ENCODE measurements at regions not wholly inside any gene's neighbourhood (a gene's known extent, or its start where the extent isn't known, plus 50 kb on each side); places are given as distances from the start of the nearest gene placed in this dataset.
"Not testable (repeated sequence)": the region's sequence is repeated elsewhere in the genome, so short reads cannot be mapped to it uniquely, and the experiment has no call there.

DNA sequence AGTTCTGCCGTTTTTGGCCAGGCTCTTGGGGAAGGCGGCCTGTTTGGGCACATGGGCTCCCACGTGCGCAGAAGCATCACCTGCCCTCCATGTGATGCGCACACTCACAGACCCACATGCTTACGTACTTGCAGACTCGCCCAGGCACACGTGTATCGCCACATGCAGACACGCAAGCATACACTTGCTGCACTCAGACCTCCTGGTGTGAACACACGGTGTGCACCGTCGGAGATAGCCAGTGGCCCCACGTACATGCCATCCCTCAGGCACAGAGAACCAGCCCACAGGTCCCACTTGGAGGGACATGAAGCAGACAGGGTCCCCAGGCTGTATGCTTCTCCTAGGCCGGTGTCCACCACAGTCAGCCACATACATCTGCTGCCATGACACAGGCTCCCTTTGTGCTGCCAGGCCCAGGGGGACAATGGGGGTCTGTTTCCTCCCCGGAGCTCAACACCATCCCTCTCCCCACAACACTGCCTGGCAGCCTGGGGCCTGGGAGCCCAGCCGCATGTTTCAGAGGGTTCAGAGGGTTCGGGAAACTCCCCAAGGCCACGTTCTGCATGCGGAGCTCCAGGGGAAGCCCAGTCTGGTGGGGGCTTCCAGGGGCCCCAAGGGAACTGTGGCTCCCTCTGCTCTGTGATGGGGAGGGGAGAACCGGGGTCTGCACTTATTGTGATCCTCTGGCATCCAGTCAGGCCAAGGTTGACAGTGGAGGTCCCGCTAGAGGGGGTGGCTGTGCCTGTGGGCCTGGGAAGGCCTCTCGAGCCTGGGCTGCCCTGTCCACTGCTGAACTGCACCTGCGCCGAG, 208.1 kb upstream of the HAAO start:
- no peak overlapping the region for H3K4me3 ChIP-seq (ENCODE audit: low read length)
- TF ChIP-seq, protein P1, sequence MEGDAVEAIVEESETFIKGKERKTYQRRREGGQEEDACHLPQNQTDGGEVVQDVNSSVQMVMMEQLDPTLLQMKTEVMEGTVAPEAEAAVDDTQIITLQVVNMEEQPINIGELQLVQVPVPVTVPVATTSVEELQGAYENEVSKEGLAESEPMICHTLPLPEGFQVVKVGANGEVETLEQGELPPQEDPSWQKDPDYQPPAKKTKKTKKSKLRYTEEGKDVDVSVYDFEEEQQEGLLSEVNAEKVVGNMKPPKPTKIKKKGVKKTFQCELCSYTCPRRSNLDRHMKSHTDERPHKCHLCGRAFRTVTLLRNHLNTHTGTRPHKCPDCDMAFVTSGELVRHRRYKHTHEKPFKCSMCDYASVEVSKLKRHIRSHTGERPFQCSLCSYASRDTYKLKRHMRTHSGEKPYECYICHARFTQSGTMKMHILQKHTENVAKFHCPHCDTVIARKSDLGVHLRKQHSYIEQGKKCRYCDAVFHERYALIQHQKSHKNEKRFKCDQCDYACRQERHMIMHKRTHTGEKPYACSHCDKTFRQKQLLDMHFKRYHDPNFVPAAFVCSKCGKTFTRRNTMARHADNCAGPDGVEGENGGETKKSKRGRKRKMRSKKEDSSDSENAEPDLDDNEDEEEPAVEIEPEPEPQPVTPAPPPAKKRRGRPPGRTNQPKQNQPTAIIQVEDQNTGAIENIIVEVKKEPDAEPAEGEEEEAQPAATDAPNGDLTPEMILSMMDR (conservative IDR thresholded peaks at IDR 0.05; ENCODE audit: low read length) = no peak
- DNase-seq (ENCODE audit: low read depth) = no peak

DNA sequence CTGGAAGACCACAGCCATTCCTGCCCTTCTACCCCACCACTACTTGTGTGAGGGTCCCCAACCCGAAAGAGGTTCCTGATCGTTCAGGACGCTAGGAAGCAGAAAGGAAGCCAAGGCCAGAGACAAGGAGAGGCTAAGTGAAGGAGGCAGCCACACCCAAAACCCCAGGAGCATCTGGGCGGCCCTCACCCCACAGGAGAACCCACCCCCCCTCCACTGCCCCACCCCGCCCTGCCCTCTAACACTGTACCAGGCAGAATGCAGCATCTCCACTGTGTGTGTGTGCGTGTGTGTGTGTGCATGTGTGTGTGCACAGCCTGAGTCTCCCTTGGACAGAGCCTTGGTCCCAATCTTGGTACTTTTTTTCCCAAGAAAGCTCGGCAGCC, 207.5 kb upstream of the HAAO start:
- DNase-seq (ENCODE audit: low read depth) = no peak
- no peak overlapping the region for H3K4me3 ChIP-seq (ENCODE audit: low read length)
- TF ChIP-seq, protein P1 (conservative IDR thresholded peaks at IDR 0.05; ENCODE audit: low read length) = no peak

DNA sequence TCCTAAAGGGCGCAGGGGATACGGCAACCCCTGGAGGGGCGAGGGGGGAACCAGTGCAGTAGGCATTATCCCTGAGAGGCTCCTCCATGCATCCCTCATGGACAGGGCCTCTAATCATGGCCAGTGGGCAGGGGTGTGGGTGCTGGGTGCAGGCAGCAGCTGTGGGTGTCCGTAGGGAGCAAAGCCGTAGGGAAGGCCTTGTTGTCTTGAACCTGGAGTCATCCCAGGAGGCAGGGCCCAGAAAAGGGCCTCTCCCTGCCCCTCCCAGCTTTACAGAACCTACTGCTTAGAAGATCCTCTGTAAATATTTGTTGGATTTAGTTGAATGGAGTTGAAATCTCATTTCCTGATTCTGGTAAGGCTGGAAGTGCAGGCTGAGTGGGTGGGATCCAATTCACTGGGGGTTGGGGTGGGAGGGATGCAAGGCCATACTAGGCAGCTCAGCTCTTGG, 207.0 kb upstream of the HAAO start:
- no peak overlapping the region for H3K4me3 ChIP-seq (ENCODE audit: low read length)
- TF ChIP-seq, protein P1 (conservative IDR thresholded peaks at IDR 0.05; ENCODE audit: low read length) = no peak
- DNase-seq (ENCODE audit: low read depth) = no peak

DNA sequence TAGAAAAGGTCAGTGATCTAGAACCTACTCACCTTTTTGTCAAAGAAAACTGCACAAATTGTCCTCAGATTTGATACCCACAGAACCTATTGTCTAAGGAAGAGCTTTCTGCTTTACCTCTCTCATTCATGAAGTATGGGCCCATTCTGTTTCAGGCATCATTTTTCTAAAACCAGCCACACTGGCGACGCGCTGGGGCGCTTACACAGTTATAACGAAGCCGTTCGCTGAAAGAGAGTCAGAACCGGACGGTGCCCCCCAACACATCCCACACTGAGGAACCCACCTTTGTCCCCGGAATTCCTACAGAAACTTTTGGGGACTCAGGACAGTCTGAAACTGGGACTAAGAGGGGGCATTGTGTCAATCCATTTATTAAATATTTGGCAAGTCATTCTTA, 206.3 kb upstream of the HAAO start:
- TF ChIP-seq, protein P1 (conservative IDR thresholded peaks at IDR 0.05; ENCODE audit: low read length) = no peak
- no peak overlapping the region for H3K4me3 ChIP-seq (ENCODE audit: low read length)
- no peak for DNase-seq (ENCODE audit: low read depth)

DNA sequence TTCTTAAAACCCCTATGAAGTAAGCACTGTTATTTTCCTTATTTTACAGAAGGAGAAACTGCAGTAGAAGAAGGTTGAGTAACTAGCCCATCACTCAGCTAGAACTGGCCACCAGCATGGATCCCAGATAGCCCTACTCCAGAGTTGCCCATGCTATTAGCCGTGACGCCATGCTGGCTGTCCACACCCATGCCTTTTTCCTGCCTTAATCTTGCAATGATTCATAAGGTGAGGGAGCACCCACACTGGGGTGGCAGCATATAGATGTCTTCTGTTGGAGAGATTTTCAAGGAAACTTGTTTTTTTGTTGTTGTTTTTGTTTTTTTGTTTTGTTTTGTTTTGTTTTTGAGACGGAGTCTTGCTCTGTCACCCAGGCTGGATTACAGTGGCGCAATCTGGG, 204.1 kb upstream of the HAAO start:
- TF ChIP-seq, protein P1 (conservative IDR thresholded peaks at IDR 0.05; ENCODE audit: low read length) = no peak
- no peak for DNase-seq (ENCODE audit: low read depth)
- H3K4me3 ChIP-seq (ENCODE audit: low read length) = no peak overlapping the region

DNA sequence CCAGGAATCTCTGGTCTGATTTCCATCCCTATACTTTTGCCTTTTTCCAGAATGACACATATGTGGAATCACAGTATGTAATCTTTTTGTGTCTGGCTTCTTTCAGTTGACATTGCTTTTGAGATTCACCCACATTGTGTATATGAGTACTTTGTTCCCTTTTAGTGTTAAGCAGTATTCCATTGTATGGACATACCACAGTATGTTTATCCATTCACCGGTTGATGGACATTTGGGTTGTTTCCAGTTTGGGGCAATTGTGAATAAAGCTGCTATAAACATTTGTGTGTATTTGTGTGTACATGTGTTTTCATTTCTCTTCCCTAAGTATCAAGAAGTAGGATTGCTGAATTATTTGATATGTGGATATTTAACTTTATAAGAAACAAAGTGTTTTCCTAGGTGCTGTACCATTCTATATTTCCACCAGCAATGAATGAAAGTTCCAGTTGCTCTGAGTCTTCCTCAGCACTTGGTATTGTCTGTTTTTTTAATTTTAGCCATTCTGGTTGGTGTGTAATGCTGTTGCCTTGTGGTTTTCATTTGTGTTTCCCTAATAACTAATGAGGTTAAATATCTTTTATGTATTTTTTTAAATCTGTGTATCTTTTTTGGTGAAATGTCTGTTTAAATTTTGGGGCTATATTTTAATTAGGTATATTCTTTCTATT, 203.5 kb upstream of the HAAO start:
- TF ChIP-seq, protein P1 (conservative IDR thresholded peaks at IDR 0.05; ENCODE audit: low read length) = no peak
- DNase-seq (ENCODE audit: low read depth) = no peak
- no peak overlapping the region for H3K4me3 ChIP-seq (ENCODE audit: low read length)

DNA sequence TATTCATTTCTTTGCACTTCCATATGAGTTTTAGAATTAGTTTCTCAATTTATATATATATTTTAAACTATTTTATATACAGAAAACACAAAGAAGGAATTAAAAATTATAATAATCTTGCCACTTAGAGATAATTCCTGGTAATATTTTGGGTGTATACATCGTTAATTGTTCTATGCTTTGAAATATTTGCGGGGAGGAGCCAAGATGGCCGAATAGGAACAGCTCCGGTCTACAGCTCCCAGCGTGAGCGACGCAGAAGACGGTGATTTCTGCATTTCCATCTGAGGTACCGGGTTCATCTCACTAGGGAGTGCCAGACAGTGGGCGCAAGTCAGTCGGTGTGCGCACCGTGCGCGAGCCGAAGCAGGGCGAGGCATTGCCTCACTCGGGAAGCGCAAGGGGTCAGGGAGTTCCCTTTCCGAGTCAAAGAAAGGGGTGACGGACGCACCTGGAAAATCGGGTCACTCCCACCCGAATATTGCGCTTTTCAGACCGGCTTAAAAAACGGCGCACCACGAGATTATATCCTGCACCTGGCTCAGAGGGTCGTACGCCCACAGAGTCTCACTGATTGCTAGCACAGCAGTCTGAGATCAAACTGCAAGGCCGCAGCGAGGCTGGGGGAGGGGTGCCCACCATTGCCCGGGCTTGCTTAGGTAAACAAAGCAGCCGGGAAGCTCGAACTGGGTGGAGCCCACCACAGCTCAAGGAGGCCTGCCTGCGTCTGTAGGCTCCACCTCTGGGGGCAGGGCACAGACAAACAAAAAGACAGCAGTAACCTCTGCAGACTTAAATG, 197.1 kb upstream of the HAAO start:
- not testable (repeated sequence) for DNase-seq (ENCODE audit: low read depth); H3K4me3 ChIP-seq (ENCODE audit: low read length)

DNA sequence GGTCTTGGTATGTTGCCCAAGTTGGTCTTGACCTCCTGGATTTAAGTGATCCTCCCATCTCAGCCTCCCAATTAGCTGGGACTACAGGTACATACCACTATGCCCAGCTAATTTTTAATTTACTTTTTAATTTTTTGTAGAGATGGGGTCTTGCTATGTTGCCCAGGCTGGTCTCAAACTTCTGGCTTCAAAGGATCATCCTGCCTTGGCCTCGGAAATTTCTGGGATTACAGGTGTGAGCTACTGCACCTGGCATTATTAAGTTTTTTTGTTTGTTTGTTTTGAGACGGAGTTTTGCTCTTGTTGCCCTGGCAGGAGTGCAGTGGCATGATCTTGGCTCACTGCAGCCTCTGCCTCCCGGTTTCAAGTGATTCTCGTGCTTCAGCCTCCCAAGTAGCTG, 195.7 kb upstream of the HAAO start:
- DNase-seq (ENCODE audit: low read depth); H3K4me3 ChIP-seq (ENCODE audit: low read length): not testable (repeated sequence)
